IMR-90 (cell line): ENCODE measurements at regions not wholly inside any gene's neighbourhood (a gene's known extent, or its start where the extent isn't known, plus 50 kb on each side); places are given as distances from the start of the nearest gene placed in this dataset.

ENCODE experiments used
- RCOR1 ChIP-seq: IDR thresholded peaks from 2 replicates; pipeline ENCODE4 v1.6.1; 2012; ENCODE audit warnings: mild to moderate bottlenecking, low read length, improper control_type of control experiment; ENCODE audit not compliant: insufficient replicate concordance
- TF ChIP-seq, protein P1 (sequence below): conservative IDR thresholded peaks from 2 replicates; pipeline ENCODE4 v1.5.1; 2012; ENCODE audit warnings: mild to moderate bottlenecking, low read depth, low read length, improper control_type of control experiment
- TF ChIP-seq, protein P2 (sequence below): fragments of 150-350 bp; IDR thresholded peaks from 2 replicates; pipeline ENCODE4 v1.6.1; 2017; ENCODE audit warnings: mild to moderate bottlenecking, antibody characterized with exemption, low read length, low read depth

DNA sequence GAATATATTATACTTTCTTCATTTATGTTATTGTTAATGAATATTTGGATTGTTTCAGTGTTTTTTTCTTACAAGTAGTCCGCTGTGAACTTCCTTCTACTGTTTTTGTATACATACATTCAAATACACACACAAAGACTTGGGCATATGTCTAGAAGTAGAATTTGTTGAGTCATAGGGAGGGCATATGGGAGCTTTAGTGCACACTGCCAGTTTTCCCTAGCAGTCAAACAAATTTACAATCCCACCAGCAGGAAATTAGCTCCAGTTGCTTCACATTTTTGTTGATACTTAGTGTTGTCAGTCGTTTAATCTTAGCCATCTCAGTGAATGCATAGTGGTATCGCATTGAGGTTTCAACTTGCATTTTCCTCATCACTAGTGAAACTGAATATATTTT lies 492.3 kb downstream of the DIPK2A start:
- TF ChIP-seq, protein P1, sequence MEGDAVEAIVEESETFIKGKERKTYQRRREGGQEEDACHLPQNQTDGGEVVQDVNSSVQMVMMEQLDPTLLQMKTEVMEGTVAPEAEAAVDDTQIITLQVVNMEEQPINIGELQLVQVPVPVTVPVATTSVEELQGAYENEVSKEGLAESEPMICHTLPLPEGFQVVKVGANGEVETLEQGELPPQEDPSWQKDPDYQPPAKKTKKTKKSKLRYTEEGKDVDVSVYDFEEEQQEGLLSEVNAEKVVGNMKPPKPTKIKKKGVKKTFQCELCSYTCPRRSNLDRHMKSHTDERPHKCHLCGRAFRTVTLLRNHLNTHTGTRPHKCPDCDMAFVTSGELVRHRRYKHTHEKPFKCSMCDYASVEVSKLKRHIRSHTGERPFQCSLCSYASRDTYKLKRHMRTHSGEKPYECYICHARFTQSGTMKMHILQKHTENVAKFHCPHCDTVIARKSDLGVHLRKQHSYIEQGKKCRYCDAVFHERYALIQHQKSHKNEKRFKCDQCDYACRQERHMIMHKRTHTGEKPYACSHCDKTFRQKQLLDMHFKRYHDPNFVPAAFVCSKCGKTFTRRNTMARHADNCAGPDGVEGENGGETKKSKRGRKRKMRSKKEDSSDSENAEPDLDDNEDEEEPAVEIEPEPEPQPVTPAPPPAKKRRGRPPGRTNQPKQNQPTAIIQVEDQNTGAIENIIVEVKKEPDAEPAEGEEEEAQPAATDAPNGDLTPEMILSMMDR: no peak
- TF ChIP-seq, protein P2, sequence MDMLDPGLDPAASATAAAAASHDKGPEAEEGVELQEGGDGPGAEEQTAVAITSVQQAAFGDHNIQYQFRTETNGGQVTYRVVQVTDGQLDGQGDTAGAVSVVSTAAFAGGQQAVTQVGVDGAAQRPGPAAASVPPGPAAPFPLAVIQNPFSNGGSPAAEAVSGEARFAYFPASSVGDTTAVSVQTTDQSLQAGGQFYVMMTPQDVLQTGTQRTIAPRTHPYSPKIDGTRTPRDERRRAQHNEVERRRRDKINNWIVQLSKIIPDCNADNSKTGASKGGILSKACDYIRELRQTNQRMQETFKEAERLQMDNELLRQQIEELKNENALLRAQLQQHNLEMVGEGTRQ: no peak
- no peak for TF ChIP-seq RCOR1
